ENCODE measurements at regions not wholly inside any gene's neighbourhood (a gene's known extent, or its start where the extent isn't known, plus 50 kb on each side); places are given as distances from the start of the nearest gene placed in this dataset.

DNA sequence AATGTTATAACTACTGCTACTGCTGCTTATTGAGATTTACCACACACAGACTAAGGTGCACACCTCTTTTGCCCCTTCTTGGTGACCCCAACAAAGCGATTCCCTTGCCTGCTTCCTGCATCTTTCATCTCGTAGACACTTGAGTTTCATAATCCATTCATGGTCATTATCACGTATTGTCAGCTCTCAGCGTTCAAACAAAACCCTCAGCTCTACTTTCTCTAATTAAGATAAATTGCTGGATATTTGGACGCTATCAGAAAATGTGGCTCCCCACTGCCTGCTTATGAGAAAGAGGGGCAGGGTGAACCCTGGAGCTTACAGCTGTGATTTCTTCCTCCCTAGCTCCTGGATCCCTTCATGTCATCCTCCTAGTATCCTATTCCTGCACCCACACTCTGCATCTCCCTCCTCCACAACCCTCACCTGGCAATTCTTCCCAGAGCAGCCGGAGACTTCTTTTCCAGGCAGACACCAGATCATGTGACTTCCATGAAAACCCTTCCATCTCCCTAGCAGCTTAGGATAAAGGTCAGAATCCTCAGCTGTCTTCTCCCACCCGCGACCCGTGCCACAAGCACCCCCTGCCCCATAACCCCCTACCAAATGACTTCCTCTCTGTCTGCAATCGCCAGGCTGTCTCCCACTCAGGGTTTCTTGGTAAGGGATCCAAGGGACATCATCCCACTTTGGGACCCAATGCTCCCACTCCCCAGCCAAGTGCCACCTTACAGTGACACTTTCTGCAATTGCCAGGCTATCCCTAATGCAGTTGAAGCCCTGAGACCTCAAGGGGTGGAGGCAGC, 146.5 kb downstream of the NSG2 start (continued):
- TF ChIP-seq, protein P1, sequence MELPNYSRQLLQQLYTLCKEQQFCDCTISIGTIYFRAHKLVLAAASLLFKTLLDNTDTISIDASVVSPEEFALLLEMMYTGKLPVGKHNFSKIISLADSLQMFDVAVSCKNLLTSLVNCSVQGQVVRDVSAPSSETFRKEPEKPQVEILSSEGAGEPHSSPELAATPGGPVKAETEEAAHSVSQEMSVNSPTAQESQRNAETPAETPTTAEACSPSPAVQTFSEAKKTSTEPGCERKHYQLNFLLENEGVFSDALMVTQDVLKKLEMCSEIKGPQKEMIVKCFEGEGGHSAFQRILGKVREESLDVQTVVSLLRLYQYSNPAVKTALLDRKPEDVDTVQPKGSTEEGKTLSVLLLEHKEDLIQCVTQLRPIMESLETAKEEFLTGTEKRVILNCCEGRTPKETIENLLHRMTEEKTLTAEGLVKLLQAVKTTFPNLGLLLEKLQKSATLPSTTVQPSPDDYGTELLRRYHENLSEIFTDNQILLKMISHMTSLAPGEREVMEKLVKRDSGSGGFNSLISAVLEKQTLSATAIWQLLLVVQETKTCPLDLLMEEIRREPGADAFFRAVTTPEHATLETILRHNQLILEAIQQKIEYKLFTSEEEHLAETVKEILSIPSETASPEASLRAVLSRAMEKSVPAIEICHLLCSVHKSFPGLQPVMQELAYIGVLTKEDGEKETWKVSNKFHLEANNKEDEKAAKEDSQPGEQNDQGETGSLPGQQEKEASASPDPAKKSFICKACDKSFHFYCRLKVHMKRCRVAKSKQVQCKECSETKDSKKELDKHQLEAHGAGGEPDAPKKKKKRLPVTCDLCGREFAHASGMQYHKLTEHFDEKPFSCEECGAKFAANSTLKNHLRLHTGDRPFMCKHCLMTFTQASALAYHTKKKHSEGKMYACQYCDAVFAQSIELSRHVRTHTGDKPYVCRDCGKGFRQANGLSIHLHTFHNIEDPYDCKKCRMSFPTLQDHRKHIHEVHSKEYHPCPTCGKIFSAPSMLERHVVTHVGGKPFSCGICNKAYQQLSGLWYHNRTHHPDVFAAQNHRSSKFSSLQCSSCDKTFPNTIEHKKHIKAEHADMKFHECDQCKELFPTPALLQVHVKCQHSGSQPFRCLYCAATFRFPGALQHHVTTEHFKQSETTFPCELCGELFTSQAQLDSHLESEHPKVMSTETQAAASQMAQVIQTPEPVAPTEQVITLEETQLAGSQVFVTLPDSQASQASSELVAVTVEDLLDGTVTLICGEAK (IDR thresholded peaks at IDR 0.05; ENCODE audit: borderline replicate concordance): no peak
- TF ChIP-seq KLF5 (IDR thresholded peaks at IDR 0.05; ENCODE audit: partially characterized antibody) (no peak), MEF2A (IDR thresholded peaks at IDR 0.05; ENCODE audit: insufficient read depth, low read depth, low read length) (no peak), NFYB (IDR thresholded peaks at IDR 0.05; ENCODE audit: insufficient read depth, low read depth, low read length) (no peak), DPF2 (IDR thresholded peaks at IDR 0.05) (no peak), BACH1 (IDR thresholded peaks at IDR 0.05; ENCODE audit: borderline replicate concordance) (no peak)
- TF ChIP-seq, protein P2, sequence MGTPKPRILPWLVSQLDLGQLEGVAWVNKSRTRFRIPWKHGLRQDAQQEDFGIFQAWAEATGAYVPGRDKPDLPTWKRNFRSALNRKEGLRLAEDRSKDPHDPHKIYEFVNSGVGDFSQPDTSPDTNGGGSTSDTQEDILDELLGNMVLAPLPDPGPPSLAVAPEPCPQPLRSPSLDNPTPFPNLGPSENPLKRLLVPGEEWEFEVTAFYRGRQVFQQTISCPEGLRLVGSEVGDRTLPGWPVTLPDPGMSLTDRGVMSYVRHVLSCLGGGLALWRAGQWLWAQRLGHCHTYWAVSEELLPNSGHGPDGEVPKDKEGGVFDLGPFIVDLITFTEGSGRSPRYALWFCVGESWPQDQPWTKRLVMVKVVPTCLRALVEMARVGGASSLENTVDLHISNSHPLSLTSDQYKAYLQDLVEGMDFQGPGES (IDR thresholded peaks at IDR 0.05): no peak
- TF ChIP-seq, protein P3, sequence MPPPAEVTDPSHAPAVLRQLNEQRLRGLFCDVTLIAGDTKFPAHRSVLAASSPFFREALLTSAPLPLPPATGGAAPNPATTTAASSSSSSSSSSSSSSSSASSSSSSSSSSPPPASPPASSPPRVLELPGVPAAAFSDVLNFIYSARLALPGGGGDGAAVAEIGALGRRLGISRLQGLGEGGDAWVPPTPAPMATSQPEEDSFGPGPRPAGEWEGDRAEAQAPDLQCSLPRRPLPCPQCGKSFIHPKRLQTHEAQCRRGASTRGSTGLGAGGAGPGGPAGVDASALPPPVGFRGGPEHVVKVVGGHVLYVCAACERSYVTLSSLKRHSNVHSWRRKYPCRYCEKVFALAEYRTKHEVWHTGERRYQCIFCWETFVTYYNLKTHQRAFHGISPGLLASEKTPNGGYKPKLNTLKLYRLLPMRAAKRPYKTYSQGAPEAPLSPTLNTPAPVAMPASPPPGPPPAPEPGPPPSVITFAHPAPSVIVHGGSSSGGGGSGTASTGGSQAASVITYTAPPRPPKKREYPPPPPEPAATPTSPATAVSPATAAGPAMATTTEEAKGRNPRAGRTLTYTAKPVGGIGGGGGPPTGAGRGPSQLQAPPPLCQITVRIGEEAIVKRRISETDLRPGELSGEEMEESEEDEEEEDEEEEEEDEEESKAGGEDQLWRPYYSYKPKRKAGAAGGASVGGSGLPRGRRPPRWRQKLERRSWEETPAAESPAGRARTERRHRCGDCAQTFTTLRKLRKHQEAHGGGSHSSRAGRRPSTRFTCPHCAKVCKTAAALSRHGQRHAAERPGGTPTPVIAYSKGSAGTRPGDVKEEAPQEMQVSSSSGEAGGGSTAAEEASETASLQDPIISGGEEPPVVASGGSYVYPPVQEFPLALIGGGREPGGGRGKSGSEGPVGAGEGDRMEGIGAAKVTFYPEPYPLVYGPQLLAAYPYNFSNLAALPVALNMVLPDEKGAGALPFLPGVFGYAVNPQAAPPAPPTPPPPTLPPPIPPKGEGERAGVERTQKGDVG (CRISPR knock-in tag; IDR thresholded peaks at IDR 0.05): no peak

Data from GM12878 (cell line).